Activated CD4-positive, alpha-beta memory T cell treated with anti-CD3 and anti-CD28 coated beads for 36 hours (primary cell): ENCODE measurements at regions not wholly inside any gene's neighbourhood (a gene's known extent, or its start where the extent isn't known, plus 50 kb on each side); places are given as distances from the start of the nearest gene placed in this dataset.

Source experiments
- CTCF ChIA-PET: fragments of 350-600 bp; sonication (Branson Sonifier 250); formaldehyde crosslinking; loops from one replicate; lab custom pipeline; 2021; ENCODE audit warnings: antibody characterized with exemption, inconsistent platforms; lab: Charles Lee
- POLR2A ChIA-PET: fragments of 350-600 bp; sonication (Branson Sonifier 250); formaldehyde crosslinking; loops from one replicate; lab custom pipeline; 2021; ENCODE audit warnings: antibody characterized with exemption; lab: Charles Lee
- DNase-seq: peaks from one replicate; pipeline ENCODE4 v3.0.0-alpha.2; 2020
- H3K27ac Mint-ChIP-seq: one replicate; pipeline ENCODE4 v1.8.0; 2021; ENCODE audit warnings: mixed read lengths
- H3K27me3 Mint-ChIP-seq: one replicate; pipeline ENCODE4 v1.8.0; 2021; ENCODE audit warnings: mixed read lengths
- H3K36me3 Mint-ChIP-seq: one replicate; pipeline ENCODE4 v1.8.0; 2021; ENCODE audit warnings: mixed read lengths
- H3K4me1 Mint-ChIP-seq: one replicate; pipeline ENCODE4 v1.8.0; 2021; ENCODE audit warnings: low read depth, mixed read lengths
- H3K4me3 Mint-ChIP-seq: one replicate; pipeline ENCODE4 v1.8.0; 2021; ENCODE audit warnings: mild to moderate bottlenecking, mixed read lengths
- H3K9me3 Mint-ChIP-seq: one replicate; pipeline ENCODE4 v1.8.0; 2021; ENCODE audit warnings: mixed read lengths
- intact Hi-C: fragments of 100-400 bp; cut with micrococcal nuclease; formaldehyde crosslinking; loops from one replicate; pipeline ENCODE4 v1.15.1; 2023

DNA sequence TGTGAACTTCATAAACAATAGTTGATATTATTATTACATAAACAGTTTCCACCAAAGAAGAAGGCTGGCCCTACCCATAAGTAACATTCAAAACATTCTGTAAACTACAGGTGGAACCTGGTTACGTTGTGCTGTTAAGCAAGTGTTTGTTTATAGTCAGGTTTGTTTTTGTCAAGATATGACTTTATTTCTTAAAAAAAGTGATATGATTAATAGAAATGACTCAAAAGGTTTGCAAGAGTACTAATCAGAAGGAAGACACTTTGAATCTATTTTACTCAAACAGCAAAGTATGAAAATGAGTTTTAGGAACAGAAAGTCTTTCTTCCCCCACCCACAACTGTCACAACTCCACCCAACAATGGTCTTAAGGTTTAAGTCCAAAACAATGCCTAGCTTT lies 220.8 kb downstream of the PLK2 start:
- POLR2A ChIA-PET: no interaction called here
- Mint-ChIP-seq H3K9me3 (no peaks in the 10 kb centered on the region), H3K36me3 (no peaks in the 10 kb centered on the region), H3K4me1 (no peaks in the 10 kb centered on the region), H3K4me3 (no peak overlapping the region), H3K27me3 (peaks cover 3% of the 10 kb centered on the region), H3K27ac (no peak overlapping the region)
- intact Hi-C loops: no loop called here
- DNase-seq: no peak
- CTCF ChIA-PET: no interaction called here

DNA sequence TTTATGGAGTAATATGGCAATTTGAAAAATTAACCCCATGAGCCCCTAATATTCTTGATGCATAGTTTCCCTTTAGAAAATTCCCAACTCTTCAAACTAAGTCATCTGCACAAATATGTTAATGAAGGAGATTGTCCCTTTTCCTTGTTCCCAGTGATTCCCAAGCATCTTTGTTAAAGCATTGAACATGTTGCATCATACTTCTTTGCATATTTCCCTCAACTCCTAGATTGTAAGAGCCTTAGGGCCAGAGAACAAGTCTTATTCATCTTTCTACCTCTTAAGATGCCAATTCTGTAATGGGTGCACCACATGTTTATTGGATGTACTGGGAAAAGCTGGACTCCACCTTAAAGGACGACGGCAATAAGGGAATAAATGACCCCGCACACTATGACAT lies 223.4 kb downstream of the PLK2 start:
- Mint-ChIP-seq H3K4me3 (no peak overlapping the region), H3K27ac (no peak overlapping the region), H3K4me1 (no peaks in the 10 kb centered on the region), H3K9me3 (no peaks in the 10 kb centered on the region), H3K27me3 (peaks cover 3% of the 10 kb centered on the region), H3K36me3 (no peaks in the 10 kb centered on the region)
- POLR2A ChIA-PET: no interaction called here
- no peak for DNase-seq
- intact Hi-C loops: no loop called here
- CTCF ChIA-PET: no interaction called here

DNA sequence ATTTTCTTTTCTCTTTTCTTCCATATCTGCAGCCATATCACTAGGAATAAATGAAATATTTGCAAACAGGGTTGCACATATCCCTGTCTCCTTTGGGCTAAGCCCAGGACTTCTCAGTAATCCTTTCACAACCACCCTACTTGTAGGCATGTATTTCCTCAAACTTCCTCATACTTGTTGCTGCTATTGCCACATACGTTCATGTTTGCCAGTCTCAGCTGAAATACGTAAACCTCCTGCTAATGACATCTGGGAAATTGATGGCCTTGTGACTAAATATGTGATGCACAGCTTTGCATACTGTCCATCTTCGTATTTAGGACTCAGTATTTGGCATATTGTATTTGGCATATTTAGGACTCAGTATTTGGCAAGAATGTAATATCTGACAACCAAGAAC lies 224.6 kb downstream of the PLK2 start:
- peaks cover 3% of the 10 kb centered on the region for H3K27me3 Mint-ChIP-seq
- no peak for DNase-seq
- ChIA-PET POLR2A (no interaction called here), CTCF (no interaction called here)
- H3K9me3 Mint-ChIP-seq: no peaks in the 10 kb centered on the region
- intact Hi-C loops: no loop called here
- H3K4me3 Mint-ChIP-seq: no peak overlapping the region
- H3K36me3 Mint-ChIP-seq: no peaks in the 10 kb centered on the region
- no peak overlapping the region for H3K27ac Mint-ChIP-seq
- no peaks in the 10 kb centered on the region for H3K4me1 Mint-ChIP-seq

GRCh38 chr5:58232130-58232529 lies 227.8 kb downstream of the PLK2 start:
- no peak overlapping the region for H3K4me3 Mint-ChIP-seq
- ChIA-PET CTCF (no interaction called here), POLR2A (no interaction called here)
- H3K36me3 Mint-ChIP-seq: no peaks in the 10 kb centered on the region
- H3K27ac Mint-ChIP-seq: no peak overlapping the region
- DNase-seq: no peak
- H3K27me3 Mint-ChIP-seq: no peaks in the 10 kb centered on the region
- no peaks in the 10 kb centered on the region for H3K9me3 Mint-ChIP-seq
- intact Hi-C loops: no loop called here
- H3K4me1 Mint-ChIP-seq: no peaks in the 10 kb centered on the region

DNA sequence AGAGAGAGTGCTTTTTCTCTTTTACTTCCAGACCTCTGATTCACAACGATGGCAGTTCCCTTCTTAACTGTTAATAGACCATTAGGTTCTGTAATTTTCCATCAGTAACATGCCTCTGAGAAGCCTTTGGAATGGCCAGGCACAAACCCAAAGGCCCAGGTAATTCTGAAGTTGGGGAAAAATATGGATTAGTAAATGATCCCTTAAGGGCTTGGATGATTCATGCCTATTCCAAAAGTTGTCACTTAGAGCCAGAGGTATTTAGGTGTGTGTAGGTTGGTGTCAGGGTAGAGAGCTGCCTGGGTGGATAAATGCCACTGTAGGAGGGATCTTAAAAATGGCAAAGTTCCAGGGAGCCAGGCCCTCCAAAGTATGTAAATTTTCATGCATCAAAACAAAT lies 228.8 kb downstream of the PLK2 start:
- H3K36me3 Mint-ChIP-seq: no peaks in the 10 kb centered on the region
- no peak overlapping the region for H3K4me3 Mint-ChIP-seq
- intact Hi-C loops: no loop called here
- DNase-seq: no peak
- no peaks in the 10 kb centered on the region for H3K9me3 Mint-ChIP-seq
- CTCF ChIA-PET: no interaction called here
- H3K27ac Mint-ChIP-seq: no peak overlapping the region
- H3K4me1 Mint-ChIP-seq: no peaks in the 10 kb centered on the region
- H3K27me3 Mint-ChIP-seq: no peaks in the 10 kb centered on the region
- POLR2A ChIA-PET: no interaction called here

GRCh38 chr5:58228896-58229295 lies 231.0 kb downstream of the PLK2 start:
- DNase-seq: no peak
- Mint-ChIP-seq H3K4me3 (no peak overlapping the region), H3K27ac (no peak overlapping the region), H3K9me3 (no peaks in the 10 kb centered on the region), H3K4me1 (no peaks in the 10 kb centered on the region), H3K36me3 (no peaks in the 10 kb centered on the region), H3K27me3 (no peaks in the 10 kb centered on the region)
- ChIA-PET CTCF (no interaction called here), POLR2A (no interaction called here)
- intact Hi-C loops: no loop called here

- H3K4me3 Mint-ChIP-seq: no peak overlapping the region
- intact Hi-C loops: no loop called here
- no peak overlapping the region for H3K27ac Mint-ChIP-seq
- H3K4me1 Mint-ChIP-seq: no peaks in the 10 kb centered on the region
- no peaks in the 10 kb centered on the region for H3K9me3 Mint-ChIP-seq
- DNase-seq: no peak
- H3K27me3 Mint-ChIP-seq: no peaks in the 10 kb centered on the region
- POLR2A ChIA-PET: no interaction called here
- CTCF ChIA-PET: no interaction called here
- no peaks in the 10 kb centered on the region for H3K36me3 Mint-ChIP-seq
These were observed 232.0 kb downstream of the PLK2 start for GRCh38 chr5:58227858-58228257.

GRCh38 chr5:58224661-58225060 lies 235.2 kb downstream of the PLK2 start:
- no peaks in the 10 kb centered on the region for H3K36me3 Mint-ChIP-seq
- peaks cover 3% of the 10 kb centered on the region for H3K9me3 Mint-ChIP-seq

DNA sequence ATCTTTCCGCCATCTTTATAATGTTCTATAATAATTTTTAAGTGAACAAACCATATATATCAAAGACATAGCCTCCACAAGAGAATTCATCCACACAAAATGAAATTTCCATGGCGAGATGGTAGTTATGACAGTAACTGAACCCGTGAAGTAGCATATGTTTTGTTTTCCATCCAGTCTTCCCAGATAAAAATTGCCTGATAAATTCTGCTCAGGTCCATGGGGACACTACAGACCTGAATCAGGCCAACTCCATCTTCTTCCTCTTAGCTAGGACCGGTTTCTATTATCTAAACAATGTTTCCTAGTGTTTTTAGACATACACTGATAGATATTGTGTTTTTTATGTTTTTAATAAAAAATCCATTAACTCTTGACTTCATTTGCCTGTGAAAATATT lies 235.7 kb downstream of the PLK2 start:
- Mint-ChIP-seq H3K9me3 (peaks cover 3% of the 10 kb centered on the region), H3K4me3 (no peak overlapping the region), H3K4me1 (no peaks in the 10 kb centered on the region), H3K36me3 (no peaks in the 10 kb centered on the region), H3K27me3 (no peaks in the 10 kb centered on the region), H3K27ac (no peak overlapping the region)
- DNase-seq: no peak
- ChIA-PET CTCF (no interaction called here), POLR2A (no interaction called here)
- intact Hi-C loops: no loop called here

More at GRCh38 chr5:58224661-58225060, 235.2 kb downstream of the PLK2 start:
- ChIA-PET POLR2A (no interaction called here), CTCF (interaction anchor here (0.6 kb wide), 1 partner anchor 142 kb away, joined by 3 read pairs; no protein-coding TSS in a partner anchor)
- no peak for DNase-seq
- H3K4me1 Mint-ChIP-seq: no peaks in the 10 kb centered on the region
- intact Hi-C loops: no loop called here
- no peaks in the 10 kb centered on the region for H3K27me3 Mint-ChIP-seq
- H3K4me3 Mint-ChIP-seq: no peak overlapping the region
- H3K27ac Mint-ChIP-seq: no peak overlapping the region

GRCh38 chr5:58215364-58215763 lies 244.5 kb downstream of the PLK2 start:
- POLR2A ChIA-PET: no interaction called here
- H3K36me3 Mint-ChIP-seq: no peaks in the 10 kb centered on the region
- H3K27me3 Mint-ChIP-seq: peaks cover 4% of the 10 kb centered on the region
- no peak overlapping the region for H3K4me3 Mint-ChIP-seq
- H3K4me1 Mint-ChIP-seq: no peaks in the 10 kb centered on the region
- peaks cover 1% of the 10 kb centered on the region for H3K9me3 Mint-ChIP-seq
- no peak overlapping the region for H3K27ac Mint-ChIP-seq
- CTCF ChIA-PET: no interaction called here
- DNase-seq: no peak
- intact Hi-C loops: no loop called here

GRCh38 chr5:58211441-58211840 lies 248.4 kb downstream of the PLK2 start:
- POLR2A ChIA-PET: no interaction called here
- CTCF ChIA-PET: no interaction called here
- no peaks in the 10 kb centered on the region for H3K9me3 Mint-ChIP-seq
- intact Hi-C loops: no loop called here
- H3K4me3 Mint-ChIP-seq: no peak overlapping the region
- H3K4me1 Mint-ChIP-seq: no peaks in the 10 kb centered on the region
- no peaks in the 10 kb centered on the region for H3K36me3 Mint-ChIP-seq
- no peak for DNase-seq
- H3K27ac Mint-ChIP-seq: no peak overlapping the region
- peaks cover 8% of the 10 kb centered on the region for H3K27me3 Mint-ChIP-seq

DNA sequence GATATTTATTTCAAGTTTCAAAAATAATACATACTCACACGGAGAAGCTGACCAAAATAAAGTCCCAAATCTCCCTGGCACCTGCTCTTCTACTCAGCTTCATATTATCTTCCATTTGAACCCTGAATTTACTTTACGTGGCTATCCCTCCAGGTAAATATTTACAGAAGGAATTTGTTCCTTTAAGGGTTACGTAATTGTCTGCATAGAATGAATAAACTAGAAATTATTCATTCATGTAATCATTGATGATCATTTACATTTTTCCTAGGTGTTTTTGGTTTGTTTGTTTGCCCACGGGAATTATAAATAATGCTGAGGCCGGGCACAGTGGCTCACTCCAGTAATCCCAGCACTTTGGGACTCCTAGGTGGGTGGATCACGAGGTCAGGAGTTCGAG lies 251.2 kb downstream of the PLK2 start:
- no peak overlapping the region for H3K27ac Mint-ChIP-seq
- POLR2A ChIA-PET: no interaction called here
- no peak for DNase-seq
- no peaks in the 10 kb centered on the region for H3K9me3 Mint-ChIP-seq
- no peaks in the 10 kb centered on the region for H3K36me3 Mint-ChIP-seq
- no peaks in the 10 kb centered on the region for H3K4me1 Mint-ChIP-seq
- intact Hi-C loops: no loop called here
- H3K4me3 Mint-ChIP-seq: no peak overlapping the region
- CTCF ChIA-PET: no interaction called here
- H3K27me3 Mint-ChIP-seq: peaks cover 8% of the 10 kb centered on the region

DNA sequence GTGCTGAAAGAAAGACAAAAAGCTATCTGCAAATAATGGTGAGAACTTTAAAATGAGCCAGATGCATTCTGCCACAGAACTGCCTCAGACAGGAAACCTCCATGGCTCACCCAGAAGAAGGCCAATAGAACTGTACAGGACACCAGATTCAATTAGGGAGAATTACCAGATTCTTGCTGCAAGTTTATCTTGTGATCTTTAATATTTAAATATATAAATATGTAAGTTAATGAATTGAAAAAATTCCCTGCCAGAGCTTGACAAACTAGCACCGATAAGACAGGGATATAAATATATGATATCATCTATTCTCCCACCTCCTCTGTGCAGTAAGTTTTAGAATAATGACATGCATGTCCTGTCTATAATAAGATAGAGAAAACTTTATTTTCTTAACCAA lies 252.8 kb downstream of the PLK2 start:
- Mint-ChIP-seq H3K36me3 (no peaks in the 10 kb centered on the region), H3K27me3 (peaks cover 11% of the 10 kb centered on the region), H3K4me1 (no peaks in the 10 kb centered on the region), H3K9me3 (no peaks in the 10 kb centered on the region), H3K4me3 (no peak overlapping the region), H3K27ac (no peak overlapping the region)
- DNase-seq: no peak
- ChIA-PET POLR2A (no interaction called here), CTCF (no interaction called here)
- intact Hi-C loops: no loop called here

DNA sequence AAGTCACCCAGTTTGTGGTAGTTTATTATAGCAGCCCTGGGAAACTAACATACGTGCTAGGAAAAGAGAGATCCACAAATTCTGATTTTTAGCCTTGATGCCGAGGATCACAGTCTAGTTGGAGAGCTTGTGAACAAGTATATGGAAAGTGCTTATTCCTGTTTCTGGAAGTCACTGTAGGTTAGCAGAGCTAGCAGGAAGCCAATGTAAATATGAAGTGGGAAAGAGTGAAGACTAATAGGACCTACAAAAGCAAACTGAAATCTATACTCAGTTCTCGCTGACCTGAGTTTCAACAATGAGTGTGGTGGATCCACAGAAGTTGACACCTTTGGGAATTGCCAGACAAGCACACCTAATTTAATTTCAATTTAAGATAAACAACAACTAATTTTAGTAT lies 254.9 kb downstream of the PLK2 start:
- H3K4me1 Mint-ChIP-seq: no peaks in the 10 kb centered on the region
- H3K27ac Mint-ChIP-seq: no peak overlapping the region
- H3K27me3 Mint-ChIP-seq: peaks cover 9% of the 10 kb centered on the region
- no peaks in the 10 kb centered on the region for H3K9me3 Mint-ChIP-seq
- DNase-seq: no peak
- intact Hi-C loops: no loop called here
- POLR2A ChIA-PET: no interaction called here
- no peaks in the 10 kb centered on the region for H3K36me3 Mint-ChIP-seq
- CTCF ChIA-PET: no interaction called here
- H3K4me3 Mint-ChIP-seq: no peak overlapping the region
